Pulmonary artery endothelial cell (primary cell): ENCODE measurements at regions not wholly inside any gene's neighbourhood (a gene's known extent, or its start where the extent isn't known, plus 50 kb on each side); places are given as distances from the start of the nearest gene placed in this dataset.

ENCODE experiments used
- DNase-seq: peaks from one replicate; pipeline ENCODE4 v3.0.0-alpha.2; 2011; ENCODE audit warnings: low read depth, low spot score

DNA sequence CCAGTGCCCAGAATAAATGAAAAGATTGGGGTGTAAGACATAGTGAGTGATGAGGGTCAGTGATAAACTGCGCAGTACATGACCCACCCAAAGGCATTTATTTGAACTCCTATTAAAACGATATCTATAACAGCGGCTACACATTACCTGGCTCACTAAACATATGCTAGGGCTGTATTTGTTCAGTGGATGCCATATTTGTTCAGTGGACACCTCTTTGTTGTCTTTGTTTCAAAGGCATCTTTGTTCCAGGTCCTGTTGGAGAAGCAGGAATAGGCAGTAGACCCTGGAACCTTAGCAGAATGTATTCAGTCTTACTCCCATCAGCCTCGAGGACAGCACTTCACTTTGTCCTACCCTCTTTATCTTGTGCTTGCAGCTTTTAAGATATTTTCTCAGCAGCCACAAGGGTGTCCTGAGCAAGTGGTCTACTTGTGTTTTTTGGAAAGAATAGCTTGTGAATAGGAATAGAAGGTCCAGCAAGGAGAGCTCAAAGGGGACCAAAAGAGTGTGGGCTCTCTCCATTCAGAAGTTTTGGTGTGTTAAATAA is 650.8 kb upstream of the FANCL start:
- DNase-seq = no peak

DNA sequence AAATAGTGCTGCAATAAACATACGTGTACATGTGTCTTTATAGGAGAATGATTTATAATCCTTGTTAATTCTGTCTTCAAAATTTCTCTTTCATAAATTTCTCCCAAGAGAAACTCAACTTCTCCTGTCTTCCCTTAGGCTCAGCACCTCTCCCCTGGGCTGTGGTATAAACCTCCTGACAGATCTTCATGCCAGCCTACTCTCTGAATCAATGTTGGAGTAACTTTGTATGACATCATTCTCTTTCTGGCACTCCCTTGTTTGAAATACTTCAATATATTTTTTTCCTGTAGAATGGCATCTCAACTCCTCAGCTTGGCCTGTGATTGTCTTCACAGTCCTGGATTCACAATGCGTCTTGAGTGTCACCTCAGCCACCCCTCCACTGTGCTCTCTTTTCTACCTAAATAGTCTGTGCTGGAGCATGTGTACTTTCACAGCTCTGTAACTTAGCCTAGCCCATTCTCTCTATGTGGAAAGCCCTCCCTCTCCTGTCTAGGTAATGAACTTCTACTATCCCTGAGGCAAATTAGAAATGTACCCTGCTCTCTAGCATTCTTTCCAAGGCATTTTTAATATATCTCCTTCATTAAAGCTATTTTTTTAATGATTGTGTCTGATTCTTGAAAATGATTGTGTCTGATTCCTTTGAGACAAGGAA is 649.9 kb upstream of the FANCL start:
- DNase-seq = no peak

DNA sequence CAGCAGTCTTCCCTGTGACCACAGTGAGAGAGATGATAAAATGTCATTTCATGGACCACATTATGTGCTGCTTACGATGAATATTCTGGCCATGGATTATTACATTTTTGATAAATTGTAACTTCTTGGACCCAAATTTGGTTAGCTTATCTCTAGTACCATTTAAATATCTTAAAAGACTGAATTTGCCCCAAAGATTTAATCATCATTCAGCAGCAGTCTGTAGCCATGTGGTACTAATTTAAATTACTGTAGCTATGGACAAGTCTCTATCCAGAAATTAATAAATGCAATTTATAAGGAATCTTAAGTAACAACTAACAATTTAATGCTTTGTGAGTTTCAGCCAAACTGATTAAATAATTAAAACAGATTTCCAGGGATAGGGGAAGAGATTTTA is 644.9 kb upstream of the FANCL start:
- DNase-seq = no peak

DNA sequence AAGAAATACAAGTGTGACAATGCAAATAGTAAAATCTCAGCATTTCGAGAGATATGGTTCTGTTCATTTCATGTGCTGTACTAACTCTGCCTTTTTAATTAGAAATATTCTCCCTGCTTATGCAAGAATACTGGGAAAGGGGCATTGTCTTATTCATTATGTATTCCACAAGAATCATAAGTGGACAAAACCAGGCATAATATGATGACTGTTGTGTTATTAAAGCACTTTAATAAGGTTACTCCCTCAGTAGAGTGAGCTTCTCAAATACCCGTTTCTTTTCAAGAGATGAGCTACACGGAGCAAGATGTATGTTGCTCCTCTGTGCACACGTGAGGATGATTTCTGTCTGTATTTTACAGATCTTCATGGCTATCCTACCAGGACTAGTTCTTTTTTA is 638.7 kb upstream of the FANCL start:
- DNase-seq = no peak

DNA sequence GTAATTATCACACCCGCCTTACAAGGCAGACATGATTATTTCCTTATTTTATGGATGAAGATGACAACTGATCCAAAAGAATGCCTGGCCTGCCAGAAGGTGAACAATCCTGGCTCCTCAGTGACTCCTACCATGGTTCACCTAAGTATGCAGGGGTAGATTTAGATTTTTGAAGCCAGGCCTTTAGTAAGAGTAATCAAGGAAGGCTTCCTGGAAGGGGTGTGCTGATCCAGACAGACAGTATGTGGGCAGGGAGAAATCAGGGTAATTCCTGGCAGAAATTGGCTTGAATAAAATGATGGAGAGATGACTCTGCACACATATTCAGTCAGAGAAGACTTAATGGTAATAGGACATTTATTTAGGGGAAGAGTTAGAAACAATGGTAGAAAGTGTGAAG is 637.7 kb upstream of the FANCL start:
- DNase-seq = no peak

DNA sequence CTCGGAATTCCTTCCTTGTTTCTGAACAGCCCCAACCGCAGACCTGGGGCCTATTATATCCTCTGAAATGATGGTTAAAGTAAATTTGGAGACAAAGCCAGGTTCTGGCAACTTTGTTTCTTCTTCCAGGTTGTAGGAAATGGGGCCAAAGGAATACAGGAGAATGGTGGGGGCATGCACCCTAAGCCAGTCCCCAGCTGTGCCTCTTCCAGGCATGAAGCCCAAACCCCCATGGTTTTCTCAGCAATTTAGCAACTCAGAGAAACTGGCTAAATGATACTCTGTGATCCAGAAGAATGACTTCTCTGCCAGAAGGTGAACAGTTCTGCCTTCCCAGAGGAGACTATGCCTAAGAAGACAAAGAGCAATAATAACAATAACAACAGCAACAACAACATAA is 635.0 kb upstream of the FANCL start:
- DNase-seq = no peak

DNA sequence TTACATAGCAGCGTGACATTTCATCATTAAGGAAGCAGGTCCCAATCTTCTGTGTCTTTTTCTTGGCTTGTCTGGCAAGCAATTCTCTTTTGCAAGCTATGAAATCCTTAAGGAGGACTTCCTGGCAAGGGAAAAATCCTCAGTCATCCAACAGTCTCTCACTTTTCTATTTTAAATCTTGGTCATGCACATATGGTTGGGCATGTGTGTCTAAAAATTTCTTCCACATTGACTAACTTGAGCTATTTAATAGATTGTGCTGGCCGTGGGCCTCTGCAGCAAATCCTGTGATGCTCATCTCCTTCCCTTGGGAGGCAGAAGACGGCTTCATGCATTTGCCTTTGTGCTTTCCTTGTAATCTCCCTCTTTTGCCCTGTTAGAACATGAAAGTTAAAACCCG is 634.3 kb upstream of the FANCL start:
- no peak for DNase-seq

DNA sequence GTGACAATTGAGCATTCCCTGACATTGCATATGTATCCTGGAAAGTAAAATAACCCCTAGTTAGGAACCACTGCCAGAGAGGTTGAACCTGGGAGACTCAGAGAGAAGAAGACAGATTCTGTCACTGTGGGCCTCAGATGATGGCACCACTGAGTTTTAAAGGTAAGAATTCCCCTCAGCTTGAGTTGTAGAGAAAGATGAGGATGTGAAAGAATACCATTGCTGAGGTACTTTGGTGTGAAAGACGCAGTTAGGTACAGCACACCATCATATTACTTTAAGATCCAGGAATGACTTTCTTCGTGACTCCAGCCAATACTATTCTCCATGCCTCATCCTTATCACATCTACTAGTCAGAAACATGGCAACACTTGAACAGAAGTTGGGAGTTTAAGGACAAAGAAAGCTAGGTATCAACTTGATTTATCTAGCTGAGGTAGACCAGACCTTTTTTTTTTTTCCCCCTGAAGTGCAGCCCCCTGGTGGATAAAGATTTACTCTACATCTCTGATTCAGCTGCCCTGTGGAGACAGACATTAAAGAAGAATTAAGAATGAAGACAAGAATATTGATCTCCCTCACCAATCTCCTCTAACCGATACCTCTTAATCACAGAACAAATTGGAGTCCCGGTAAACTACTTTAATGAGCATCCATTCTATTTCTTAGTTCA is 630.5 kb upstream of the FANCL start:
- no peak for DNase-seq

DNA sequence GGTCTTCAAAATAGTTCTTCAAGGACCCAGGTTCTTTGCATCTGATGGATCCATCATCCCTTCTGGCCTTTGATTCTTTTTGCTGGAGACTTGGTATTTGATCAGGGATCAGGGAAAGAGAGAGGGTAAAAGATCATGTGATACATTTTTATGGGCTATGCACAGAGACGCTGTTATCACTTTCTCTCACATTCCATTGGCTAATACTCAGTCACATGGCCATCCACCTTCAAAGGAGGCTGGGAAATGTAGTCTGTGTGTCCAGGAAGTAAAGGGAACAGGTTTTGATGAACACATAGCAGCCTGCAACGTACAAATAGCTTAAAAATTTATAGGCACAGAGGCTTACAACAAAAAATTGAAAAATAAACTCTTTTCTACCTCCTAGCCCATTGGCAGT is 629.6 kb upstream of the FANCL start:
- no peak for DNase-seq

DNA sequence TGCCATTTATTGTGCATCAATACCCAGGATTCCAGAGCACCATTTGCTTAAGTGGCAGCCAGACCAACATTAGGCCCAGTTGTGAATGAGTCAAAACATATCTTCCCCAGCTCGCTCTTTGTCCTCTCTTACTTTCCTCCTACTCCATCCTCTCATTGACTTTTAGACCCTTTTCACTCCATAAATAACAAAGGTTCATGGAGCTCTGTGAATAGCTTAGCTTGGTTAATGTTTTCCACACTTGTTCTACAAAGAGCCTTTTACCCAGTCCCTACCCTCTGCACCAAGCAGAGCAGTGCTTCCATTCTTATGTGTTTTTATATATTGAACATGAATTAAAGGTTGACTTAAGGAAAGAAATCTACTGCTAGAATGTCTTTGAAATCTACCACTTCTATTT is 625.8 kb upstream of the FANCL start:
- no peak for DNase-seq

DNA sequence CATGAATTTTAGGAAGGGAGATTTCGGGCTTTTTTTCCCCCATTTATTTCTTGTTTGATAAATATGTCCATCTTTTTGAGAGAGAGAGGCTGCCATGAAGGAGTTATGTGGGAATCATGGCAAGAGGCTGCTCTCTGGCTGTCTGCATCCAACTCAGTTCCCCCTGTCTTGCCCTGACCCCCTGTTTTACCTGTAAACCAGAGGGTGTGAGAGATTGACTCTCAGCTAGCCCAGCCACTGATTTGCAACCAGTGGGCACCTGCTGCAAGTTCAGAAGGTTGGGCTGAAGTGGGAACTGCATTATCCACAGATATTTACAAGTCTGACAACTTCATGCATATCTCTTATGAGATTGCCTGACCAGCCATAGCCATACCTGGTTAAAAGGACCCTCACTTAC is 625.4 kb upstream of the FANCL start:
- DNase-seq = no peak

DNA sequence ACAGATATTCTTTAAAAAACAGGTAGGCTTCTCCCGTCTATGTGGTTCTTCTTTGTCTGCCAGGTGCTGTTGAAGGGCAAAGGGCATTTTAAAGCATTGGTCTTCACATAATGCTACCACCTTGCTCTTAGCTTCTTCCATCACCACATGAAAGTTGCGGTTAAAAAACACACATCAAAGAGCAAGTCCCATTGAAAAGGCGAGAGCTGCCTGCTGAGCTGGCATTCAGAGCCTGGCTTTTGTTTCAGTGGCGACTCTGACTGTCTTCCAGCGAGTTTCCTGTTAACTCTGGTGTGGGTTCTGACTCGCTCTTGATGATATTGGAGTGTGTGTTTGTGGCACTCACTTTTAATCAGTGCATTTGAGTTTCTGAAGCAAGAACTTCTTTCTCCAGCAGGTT is 624.9 kb upstream of the FANCL start:
- no peak for DNase-seq

DNA sequence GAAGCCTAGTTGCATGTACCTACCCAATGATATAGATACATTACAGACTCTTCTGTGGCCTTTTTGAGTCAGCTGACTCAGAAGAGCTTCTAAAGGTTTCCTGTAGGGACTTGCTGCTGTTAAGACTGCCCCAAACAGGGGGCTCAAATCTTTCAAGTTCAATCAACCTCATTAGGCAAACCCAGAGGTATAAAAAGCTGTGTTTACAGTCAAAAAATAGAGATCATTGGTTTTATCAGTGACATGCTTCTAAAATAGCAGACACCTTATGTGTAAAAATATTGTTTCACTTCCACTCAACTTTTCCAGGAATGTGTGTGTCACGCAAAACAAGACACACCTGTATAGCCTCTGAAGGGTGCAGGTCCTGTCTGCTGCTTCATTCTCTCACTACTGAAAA is 624.3 kb upstream of the FANCL start:
- DNase-seq = no peak

DNA sequence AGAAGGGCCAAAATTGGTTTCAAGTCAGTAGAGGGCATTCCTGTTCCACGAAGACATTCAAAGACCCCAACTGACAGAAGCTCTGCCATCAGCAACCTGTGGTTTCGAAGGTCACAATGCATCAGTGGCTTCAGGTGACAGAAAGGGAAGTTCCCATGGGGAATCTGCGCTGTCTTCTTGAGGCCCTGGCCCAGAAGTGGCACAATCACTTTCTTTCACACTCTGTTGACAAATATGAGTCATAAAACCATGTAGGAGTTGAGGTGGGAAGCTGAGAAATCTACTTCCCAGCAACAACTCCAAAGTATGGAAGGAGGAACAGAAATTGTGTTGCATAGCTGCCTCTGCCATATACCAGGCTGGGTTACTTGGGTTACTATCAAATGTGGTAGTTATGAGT is 621.1 kb upstream of the FANCL start:
- DNase-seq = no peak

DNA sequence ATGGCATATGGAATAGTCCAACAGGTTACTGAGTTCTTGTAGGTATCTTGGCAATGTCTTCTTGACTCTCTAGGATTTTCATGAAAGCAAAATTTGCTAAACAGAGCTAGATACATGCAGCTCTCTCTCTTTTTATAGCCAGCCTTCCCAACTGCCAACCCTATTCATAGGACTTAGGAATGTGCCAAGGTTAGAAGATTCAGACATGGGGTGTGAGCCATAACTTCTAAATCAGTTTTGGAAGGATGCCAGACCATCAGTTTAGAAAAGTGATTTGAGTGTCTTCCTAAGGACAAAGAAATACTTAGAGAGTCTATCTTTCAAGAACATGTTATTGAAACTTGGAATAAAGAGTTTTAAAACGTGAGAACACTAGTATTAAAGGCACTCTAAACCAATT is 619.5 kb upstream of the FANCL start:
- DNase-seq = no peak

DNA sequence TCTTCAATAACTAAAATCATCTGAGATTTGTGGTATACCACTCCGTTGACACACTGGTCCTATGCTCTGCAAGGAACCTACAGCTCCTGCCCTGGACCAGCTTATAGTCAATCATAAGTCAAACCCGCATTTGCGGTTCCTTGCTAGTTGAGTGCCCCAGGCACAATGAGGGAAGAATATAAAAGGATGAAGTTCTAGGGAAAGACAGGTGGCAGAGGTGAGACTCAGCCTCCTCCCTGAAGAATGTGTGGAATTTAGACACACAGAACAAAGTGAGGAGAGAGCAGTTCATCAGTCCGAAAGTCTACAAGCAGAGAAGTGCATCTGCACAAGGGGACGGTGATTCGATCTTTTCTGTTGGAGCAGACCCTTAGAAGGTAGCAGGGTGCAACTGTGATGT is 615.0 kb upstream of the FANCL start:
- DNase-seq = no peak

DNA sequence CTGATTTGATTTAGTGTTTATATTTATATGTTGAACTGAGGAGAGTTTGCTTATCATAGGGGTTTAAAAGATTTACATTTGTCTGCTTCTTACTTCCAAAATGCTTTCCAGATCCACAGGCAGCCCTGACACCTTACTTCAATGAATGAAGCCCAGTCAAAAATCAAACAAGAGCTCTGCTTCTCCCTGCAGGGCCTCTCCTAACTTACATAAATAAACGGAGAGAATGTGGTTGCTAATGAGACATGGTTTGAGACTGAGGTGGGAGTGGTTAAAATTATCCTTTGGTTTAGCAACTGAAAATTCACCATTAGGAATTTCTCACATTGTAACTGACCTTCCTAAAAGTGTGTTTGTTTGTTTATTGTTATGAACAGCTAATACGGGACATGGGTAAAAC is 612.3 kb upstream of the FANCL start:
- no peak for DNase-seq

DNA sequence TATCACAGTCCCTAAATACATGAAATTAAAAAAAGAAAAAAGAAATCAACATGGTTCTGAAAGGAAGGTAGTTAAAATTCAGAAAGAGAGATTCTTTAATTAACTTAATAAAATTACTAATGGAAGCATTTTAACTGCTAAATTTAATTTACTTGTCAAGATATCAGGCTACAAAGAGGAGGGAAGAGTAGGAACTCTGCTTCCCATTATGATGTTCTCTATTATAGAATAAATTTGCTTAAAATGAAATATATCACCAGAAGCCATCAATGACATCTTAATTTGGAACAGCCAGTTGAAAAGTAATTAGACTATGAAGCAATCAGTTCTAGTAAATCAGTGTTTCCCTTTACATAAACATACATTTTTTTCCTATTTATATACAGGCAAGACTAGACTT is 611.8 kb upstream of the FANCL start:
- DNase-seq = no peak

DNA sequence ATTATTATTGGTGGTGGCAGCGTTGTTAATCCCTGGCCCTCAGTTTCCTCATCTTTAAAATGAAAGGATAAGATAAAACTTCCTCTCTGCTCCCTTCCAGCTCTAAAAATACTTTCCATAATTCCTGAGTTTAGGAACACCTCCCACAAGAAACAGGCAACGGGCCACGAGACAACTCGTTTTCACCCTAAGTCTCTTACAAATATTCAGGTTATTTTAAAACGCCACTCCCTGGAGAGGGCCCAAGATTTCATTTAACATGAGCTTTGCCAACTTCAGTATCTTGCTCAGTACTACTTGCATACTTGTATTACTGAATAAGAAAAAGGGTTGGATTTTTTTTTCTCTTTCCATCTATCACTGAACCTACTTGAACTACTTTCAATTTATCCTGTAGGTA is 611.1 kb upstream of the FANCL start:
- DNase-seq = no peak

DNA sequence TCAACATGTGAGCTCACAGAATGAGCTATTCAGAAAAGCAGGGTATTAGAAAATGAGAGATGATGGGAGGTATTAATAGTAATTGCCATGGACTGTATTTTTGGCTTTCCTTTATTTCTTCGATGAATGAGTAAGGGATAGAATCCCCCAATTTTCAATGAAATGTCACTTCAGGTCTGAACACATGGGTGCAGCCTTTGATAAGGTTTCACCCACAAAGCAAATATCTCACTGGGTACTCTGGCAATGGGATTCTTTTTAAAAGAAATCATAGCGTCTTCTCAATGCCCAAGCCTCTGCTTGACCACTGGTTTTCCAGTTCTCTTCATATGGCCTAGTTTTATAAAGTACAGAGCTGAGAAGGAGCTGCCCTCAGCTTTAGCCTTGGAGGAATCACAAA is 610.5 kb upstream of the FANCL start:
- no peak for DNase-seq

DNA sequence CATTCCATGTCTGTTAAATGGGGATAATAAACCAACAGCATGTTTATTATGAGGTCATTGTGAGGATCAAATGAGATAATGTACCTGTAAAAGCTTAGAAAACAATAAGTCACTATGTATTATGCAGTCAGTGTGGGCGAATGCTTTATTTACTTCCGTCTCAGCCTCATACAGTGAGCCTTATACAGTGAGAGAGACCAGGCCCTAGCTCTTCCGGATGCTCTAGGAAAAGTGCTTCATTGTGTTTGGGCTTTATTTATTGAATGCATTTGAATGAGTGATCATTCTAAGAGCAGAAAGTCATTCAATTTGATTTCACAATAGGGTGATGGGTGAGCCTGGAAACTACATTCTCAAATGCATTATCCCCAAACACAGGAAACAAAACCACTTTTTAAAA is 603.9 kb upstream of the FANCL start:
- no peak for DNase-seq

DNA sequence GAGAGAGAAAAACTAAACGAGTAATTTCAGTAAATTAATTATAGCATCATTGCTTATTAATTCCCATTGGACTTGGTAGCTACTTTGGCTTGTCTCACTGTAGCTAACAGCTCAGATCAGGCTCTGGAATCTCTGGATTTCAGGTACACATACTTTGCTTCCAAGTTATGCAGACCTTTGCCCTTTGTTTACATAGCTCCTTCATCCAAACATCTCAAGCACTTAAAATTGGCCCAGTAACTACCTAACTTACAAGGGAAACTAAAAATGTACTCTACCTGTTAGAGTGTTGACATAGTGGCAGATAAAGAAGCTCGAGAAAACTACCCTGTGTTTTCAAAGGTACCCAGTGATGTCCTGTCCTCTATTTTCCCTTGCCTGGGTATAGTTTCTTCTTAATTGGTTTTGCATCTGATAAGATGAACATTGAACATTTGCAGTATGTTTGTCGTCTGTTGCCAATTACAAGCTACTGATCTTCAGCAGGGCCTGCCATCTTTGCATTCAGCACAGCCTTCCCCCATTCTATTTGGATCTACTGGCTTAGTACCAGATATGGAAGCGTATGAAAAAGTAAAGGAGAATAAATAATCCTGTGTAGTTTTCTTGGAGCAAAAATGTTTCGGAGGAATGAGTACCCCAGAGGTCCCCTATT is 601.5 kb upstream of the FANCL start:
- no peak for DNase-seq

DNA sequence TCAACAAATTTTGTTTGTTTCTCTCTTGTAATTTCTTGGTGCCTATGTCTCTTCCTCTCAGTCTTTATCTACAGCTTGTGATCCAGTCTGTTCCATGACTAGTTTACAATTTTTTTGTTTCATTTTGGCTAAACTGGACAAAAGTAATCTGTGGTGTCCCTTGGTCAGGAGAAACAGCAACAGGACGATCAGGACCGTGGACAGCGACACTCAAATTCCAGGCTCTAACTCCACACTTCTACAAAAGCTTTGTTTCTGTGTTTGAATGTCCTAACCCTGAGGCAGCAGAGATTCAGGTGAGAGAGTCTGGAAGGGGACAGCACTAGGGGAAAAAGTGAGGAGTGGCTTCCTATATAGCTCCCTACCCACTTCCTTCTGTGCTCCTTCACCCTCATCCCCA is 593.3 kb upstream of the FANCL start:
- no peak for DNase-seq
